PFSK-1 (cell line): ENCODE measurements at regions not wholly inside any gene's neighbourhood (a gene's known extent, or its start where the extent isn't known, plus 50 kb on each side); places are given as distances from the start of the nearest gene placed in this dataset.

Experiments used
- FOXP2 ChIP-seq: optimal IDR thresholded peaks from 2 replicates; pipeline ENCODE3; 2011; ENCODE audit warnings: borderline replicate concordance, control low read depth, inconsistent platforms; ENCODE audit not compliant: insufficient read depth; ENCODE audit errors: extremely low read length, extremely low read depth
- POLR2AphosphoS5 ChIP-seq: IDR thresholded peaks from 2 replicates; pipeline ENCODE4 v1.6.1; 2012; ENCODE audit warnings: low read depth, mild to moderate bottlenecking, control low read depth, low read length, moderate library complexity
- SIN3A ChIP-seq: IDR thresholded peaks from 2 replicates; pipeline ENCODE4 v1.6.1; 2012; ENCODE audit warnings: mild to moderate bottlenecking, low read length, moderate library complexity, borderline replicate concordance; ENCODE audit not compliant: insufficient read depth
- TAF1 ChIP-seq: IDR thresholded peaks from 2 replicates; pipeline ENCODE4 v1.6.1; 2012; ENCODE audit warnings: low read length, control low read depth, borderline replicate concordance; ENCODE audit not compliant: insufficient read depth
- TF ChIP-seq, protein P1 (sequence below), 2 experiments: IDR thresholded peaks; 2 replicates each; pipeline versions ENCODE4 v1.6.1 to v1.8.0; 2011 to 2012; ENCODE audit warnings: low read depth in 2 of 2, low read length in 2 of 2, control low read depth in 1 of 2, inconsistent platforms in 1 of 2, mild to moderate bottlenecking in 1 of 2, moderate library complexity in 1 of 2; ENCODE audit not compliant: insufficient read depth in 1 of 2

DNA sequence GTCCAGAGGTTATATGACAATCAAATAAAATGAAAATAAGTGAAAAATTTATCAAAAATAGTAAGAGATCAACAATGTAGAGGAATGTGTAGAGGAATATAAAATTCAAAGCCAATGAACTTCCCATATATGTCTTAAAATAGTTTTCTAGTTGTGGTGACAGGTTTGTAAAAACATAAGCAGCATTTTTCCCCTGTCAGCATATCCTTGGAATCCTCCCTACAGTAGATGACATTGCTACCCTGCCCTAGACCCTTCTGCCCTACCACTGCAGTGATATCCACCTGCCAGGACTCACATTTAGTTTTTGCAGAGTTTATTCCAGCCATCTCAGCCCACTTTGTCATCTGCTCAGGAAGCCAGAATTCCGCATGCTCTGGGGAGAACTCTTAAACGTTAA is 842.0 kb downstream of the RPS29 start:
- TF ChIP-seq SIN3A (no peak), FOXP2 (no peak), POLR2AphosphoS5 (no peak), TAF1 (no peak)
- TF ChIP-seq, protein P1, sequence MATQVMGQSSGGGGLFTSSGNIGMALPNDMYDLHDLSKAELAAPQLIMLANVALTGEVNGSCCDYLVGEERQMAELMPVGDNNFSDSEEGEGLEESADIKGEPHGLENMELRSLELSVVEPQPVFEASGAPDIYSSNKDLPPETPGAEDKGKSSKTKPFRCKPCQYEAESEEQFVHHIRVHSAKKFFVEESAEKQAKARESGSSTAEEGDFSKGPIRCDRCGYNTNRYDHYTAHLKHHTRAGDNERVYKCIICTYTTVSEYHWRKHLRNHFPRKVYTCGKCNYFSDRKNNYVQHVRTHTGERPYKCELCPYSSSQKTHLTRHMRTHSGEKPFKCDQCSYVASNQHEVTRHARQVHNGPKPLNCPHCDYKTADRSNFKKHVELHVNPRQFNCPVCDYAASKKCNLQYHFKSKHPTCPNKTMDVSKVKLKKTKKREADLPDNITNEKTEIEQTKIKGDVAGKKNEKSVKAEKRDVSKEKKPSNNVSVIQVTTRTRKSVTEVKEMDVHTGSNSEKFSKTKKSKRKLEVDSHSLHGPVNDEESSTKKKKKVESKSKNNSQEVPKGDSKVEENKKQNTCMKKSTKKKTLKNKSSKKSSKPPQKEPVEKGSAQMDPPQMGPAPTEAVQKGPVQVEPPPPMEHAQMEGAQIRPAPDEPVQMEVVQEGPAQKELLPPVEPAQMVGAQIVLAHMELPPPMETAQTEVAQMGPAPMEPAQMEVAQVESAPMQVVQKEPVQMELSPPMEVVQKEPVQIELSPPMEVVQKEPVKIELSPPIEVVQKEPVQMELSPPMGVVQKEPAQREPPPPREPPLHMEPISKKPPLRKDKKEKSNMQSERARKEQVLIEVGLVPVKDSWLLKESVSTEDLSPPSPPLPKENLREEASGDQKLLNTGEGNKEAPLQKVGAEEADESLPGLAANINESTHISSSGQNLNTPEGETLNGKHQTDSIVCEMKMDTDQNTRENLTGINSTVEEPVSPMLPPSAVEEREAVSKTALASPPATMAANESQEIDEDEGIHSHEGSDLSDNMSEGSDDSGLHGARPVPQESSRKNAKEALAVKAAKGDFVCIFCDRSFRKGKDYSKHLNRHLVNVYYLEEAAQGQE (IDR thresholded peaks at IDR 0.05; ENCODE audit: insufficient read depth in 1 of 2, low read depth in 2 of 2, low read length in 2 of 2), result no peak

GRCh38 chr14:48738186-48738925 is 847.8 kb downstream of the RPS29 start:
- TF ChIP-seq, protein P1 (IDR thresholded peaks at IDR 0.05; ENCODE audit: insufficient read depth in 1 of 2, low read depth in 2 of 2, low read length in 2 of 2), result no peak
- TF ChIP-seq POLR2AphosphoS5 (no peak), TAF1 (no peak), SIN3A (no peak), FOXP2 (no peak)

DNA sequence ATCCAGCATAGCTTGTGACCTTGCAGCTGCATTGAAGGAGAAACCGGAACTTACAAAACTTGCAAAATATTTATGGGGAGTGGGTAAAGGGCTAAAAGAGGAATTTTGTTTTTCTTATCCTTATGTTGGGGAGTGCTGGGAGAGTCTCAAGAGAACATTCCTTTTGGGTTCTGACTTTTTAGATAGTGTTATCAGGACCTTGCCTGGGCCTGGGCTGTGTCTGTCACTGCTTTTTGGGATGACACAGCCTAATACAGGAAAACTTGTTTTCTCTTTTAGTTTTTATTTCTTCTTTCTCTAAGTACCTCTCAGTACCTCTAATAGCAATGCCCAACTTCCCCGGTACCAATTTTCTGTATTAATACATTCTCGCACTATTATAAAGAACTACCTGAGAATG is 850.6 kb downstream of the RPS29 start:
- TF ChIP-seq SIN3A (no peak), FOXP2 (no peak), TAF1 (no peak), POLR2AphosphoS5 (no peak)
- TF ChIP-seq, protein P1 (IDR thresholded peaks at IDR 0.05; ENCODE audit: insufficient read depth in 1 of 2, low read depth in 2 of 2, low read length in 2 of 2), result no peak

DNA sequence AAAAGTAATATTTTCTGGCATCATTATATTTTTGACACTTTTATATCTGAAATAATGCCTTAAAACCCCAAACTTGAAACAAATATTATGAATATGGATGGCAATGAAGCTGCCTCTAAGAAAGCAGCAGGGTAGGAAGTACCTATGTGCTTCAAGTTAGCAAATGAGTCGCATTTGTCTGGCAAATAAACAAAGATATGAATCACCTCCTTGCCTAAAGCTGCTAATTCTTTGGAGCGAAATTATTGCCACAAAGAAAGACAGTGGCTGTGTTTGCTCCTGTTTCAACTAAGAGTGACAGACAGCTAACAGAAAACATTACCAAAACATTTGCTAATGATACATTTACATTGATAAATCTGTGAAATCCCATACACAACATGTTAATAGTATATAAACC is 854.9 kb downstream of the RPS29 start:
- TF ChIP-seq, protein P1 (IDR thresholded peaks at IDR 0.05; ENCODE audit: insufficient read depth in 1 of 2, low read depth in 2 of 2, low read length in 2 of 2), result no peak
- TF ChIP-seq FOXP2 (no peak), POLR2AphosphoS5 (no peak), SIN3A (no peak), TAF1 (no peak)

DNA sequence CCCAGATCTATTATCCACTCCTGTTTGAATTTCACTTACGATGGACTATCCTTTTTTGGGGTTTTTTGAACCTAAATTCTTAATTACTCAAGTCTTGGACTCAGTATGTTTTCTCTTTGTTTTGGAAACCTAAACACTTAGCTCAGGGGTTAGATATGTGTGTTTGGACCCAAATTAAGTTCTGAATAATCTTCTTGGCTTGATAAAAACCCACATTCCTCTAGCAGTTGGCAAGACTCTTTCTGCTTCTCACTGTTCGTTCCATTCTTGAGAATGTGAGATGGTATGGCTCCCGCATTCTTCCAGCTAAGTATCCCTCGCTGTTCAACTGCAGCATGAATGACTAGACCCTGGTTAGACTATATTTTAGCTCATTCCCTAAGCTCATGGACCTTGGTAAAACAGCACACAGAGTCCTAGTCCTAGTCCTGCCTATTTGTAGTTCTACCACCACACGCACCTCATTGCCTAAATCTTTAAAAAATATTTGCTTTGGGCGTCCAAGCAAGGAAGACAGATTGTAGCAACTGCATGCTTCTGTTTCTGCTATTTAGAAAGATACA is 860.0 kb downstream of the RPS29 start:
- no peak for TF ChIP-seq POLR2AphosphoS5
- no peak for TF ChIP-seq TAF1
- TF ChIP-seq SIN3A, result no peak
- TF ChIP-seq, protein P1 (IDR thresholded peaks at IDR 0.05; ENCODE audit: insufficient read depth in 1 of 2, low read depth in 2 of 2, low read length in 2 of 2), result no peak
- no peak for TF ChIP-seq FOXP2
